B cell (primary cell): ENCODE measurements at regions not wholly inside any gene's neighbourhood (a gene's known extent, or its start where the extent isn't known, plus 50 kb on each side); places are given as distances from the start of the nearest gene placed in this dataset.

Experiments used
- CTCF ChIP-seq: fragments of 200-600 bp; IDR thresholded peaks from one replicate; pipeline ENCODE4 v1.8.0; 2022; ENCODE audit warnings: antibody characterized with exemption, mild to moderate bottlenecking
- EZH2 ChIP-seq: IDR thresholded peaks from 2 replicates; pipeline ENCODE4 v1.6.1; 2012; ENCODE audit warnings: borderline replicate concordance, low read depth, mild to moderate bottlenecking, moderate library complexity, low read length; ENCODE audit not compliant: insufficient read depth, poor library complexity, severe bottlenecking

- no peak for TF ChIP-seq CTCF
- TF ChIP-seq EZH2, result no peak
Measured at GRCh38 chr21:16928439-16928838, 584.4 kb upstream of the CXADR start.
